NB4 (cell line): ENCODE measurements at regions not wholly inside any gene's neighbourhood (a gene's known extent, or its start where the extent isn't known, plus 50 kb on each side); places are given as distances from the start of the nearest gene placed in this dataset.

ENCODE experiments used
- DNase-seq: peaks from one replicate; pipeline ENCODE4 v3.0.0; 2010; ENCODE audit warnings: low read depth
- H3K4me3 ChIP-seq: one replicate; pipeline ENCODE4 v1.5.1; 2011; ENCODE audit warnings: mild to moderate bottlenecking, low read depth, low read length, moderate library complexity
- MAX ChIP-seq: IDR thresholded peaks from 2 replicates; pipeline ENCODE4 v1.6.1; 2011; ENCODE audit warnings: low read depth, low read length
- MYC ChIP-seq: IDR thresholded peaks from 2 replicates; pipeline ENCODE4 v1.6.1; 2011; ENCODE audit warnings: low read depth, low read length
- POLR2A ChIP-seq: IDR thresholded peaks from 2 replicates; pipeline ENCODE4 v1.6.1; 2011; ENCODE audit warnings: mild to moderate bottlenecking; ENCODE audit not compliant: insufficient read length; ENCODE audit errors: extremely low read depth
- TF ChIP-seq, protein P1 (sequence below): IDR thresholded peaks from one replicate; pipeline ENCODE4 v1.5.1; 2012; ENCODE audit warnings: low read depth, low read length

- no peak overlapping the region for H3K4me3 ChIP-seq
- no peak for DNase-seq
- TF ChIP-seq, protein P1, sequence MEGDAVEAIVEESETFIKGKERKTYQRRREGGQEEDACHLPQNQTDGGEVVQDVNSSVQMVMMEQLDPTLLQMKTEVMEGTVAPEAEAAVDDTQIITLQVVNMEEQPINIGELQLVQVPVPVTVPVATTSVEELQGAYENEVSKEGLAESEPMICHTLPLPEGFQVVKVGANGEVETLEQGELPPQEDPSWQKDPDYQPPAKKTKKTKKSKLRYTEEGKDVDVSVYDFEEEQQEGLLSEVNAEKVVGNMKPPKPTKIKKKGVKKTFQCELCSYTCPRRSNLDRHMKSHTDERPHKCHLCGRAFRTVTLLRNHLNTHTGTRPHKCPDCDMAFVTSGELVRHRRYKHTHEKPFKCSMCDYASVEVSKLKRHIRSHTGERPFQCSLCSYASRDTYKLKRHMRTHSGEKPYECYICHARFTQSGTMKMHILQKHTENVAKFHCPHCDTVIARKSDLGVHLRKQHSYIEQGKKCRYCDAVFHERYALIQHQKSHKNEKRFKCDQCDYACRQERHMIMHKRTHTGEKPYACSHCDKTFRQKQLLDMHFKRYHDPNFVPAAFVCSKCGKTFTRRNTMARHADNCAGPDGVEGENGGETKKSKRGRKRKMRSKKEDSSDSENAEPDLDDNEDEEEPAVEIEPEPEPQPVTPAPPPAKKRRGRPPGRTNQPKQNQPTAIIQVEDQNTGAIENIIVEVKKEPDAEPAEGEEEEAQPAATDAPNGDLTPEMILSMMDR = no peak
Observed at GRCh38 chr3:30333143-30333542, 273.3 kb upstream of the TGFBR2 start.

GRCh38 chr3:30333903-30334302 lies 272.5 kb upstream of the TGFBR2 start:
- no peak for DNase-seq
- no peak overlapping the region for H3K4me3 ChIP-seq
- TF ChIP-seq, protein P1 = no peak
- no peak for TF ChIP-seq POLR2A
- no peak for TF ChIP-seq MYC
- no peak for TF ChIP-seq MAX

- DNase-seq = no peak
- TF ChIP-seq MAX = no peak
- TF ChIP-seq MYC = no peak
- no peak for TF ChIP-seq POLR2A
- TF ChIP-seq, protein P1 = no peak
- no peak overlapping the region for H3K4me3 ChIP-seq
Observed at GRCh38 chr3:30340500-30340899, 265.9 kb upstream of the TGFBR2 start.

- no peak for DNase-seq
- H3K4me3 ChIP-seq = no peak overlapping the region
- TF ChIP-seq MAX (no peak), MYC (no peak), POLR2A (no peak)
- TF ChIP-seq, protein P1 = no peak
Observed at GRCh38 chr3:30341079-30341478, 265.3 kb upstream of the TGFBR2 start.

DNA sequence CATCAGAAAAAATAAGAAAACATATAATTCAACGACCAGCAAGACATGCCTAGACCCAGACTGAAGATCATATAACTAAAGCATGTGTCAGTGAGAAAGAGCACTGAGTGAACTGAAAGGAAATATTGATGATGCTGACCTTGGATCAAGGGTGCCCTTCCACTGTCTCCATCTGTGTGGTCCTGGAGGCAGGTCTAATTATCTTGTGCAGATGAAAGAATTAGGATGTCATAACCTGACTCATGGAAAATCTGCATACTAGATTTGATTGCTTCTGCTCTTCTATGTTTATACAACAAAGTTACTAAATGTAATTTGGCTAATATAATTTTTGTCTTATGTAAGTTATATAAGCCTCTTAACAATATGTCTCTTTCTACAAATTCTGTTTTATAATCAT lies 264.6 kb upstream of the TGFBR2 start:
- TF ChIP-seq MAX (no peak), MYC (no peak), POLR2A (no peak)
- TF ChIP-seq, protein P1 = no peak
- DNase-seq = no peak
- no peak overlapping the region for H3K4me3 ChIP-seq

DNA sequence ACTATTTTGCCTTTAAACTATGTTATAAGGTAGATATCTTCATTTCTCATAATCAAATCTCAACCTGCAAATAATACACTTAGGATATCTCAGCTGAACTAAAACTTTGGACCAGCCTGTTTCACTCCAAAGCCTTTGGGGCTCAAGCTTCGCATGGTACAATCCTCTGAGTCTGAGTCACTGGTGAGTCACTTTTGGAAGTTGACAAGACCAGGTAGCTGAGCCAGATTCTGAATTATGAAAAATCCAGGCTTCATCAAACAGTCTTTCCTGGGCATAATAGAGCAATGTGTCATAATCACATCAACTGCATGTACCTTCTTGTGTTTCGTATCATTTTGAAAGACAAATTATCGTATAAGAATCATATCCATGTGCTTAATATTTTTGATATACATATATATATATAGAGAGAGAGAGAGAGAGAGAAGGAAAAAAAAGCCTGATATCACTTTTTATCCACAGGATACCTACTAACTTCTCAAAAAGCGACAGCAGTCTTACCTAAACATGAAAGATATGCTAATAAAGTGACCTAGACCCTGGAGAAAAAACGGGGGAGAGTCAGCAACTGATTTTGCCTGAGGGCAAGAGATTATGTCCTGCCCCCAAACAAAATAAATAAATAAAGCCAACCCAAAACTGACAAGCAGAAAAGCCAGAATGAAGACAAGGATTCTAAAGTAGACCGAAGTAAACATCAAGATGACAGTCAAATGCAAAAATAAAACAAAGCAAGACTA lies 263.9 kb upstream of the TGFBR2 start:
- no peak overlapping the region for H3K4me3 ChIP-seq
- no peak for TF ChIP-seq MAX
- TF ChIP-seq MYC = no peak
- TF ChIP-seq, protein P1 = no peak
- TF ChIP-seq POLR2A = no peak
- DNase-seq = no peak
